ENCODE measurements at regions not wholly inside any gene's neighbourhood (a gene's known extent, or its start where the extent isn't known, plus 50 kb on each side); places are given as distances from the start of the nearest gene placed in this dataset.

GRCh38 chr11:116101902-116102301 is 597.7 kb upstream of the CADM1 start:
- no peak for ATAC-seq
- no peaks in the 10 kb centered on the region for H3K36me3 Mint-ChIP-seq (ENCODE audit: low read depth)
- H3K27me3 Mint-ChIP-seq (ENCODE audit: insufficient read depth, low read depth, poor library complexity) = peaks cover 36% of the 10 kb centered on the region

GRCh38 chr11:116100016-116100415 is 595.8 kb upstream of the CADM1 start:
- peaks cover 10% of the 10 kb centered on the region for H3K27me3 ChIP-seq (ENCODE audit: insufficient read depth)
- H3K27me3 Mint-ChIP-seq (ENCODE audit: insufficient read depth, low read depth, poor library complexity) = peaks cover 23% of the 10 kb centered on the region
- no peaks in the 10 kb centered on the region for H3K36me3 ChIP-seq (ENCODE audit: insufficient read depth)
- H3K27ac Mint-ChIP-seq = no peak overlapping the region
- H2AFZ ChIP-seq = no peak overlapping the region
- H3K4me3 Mint-ChIP-seq = no peak overlapping the region
- no peaks in the 10 kb centered on the region for H3K9me3 Mint-ChIP-seq
- no peaks in the 10 kb centered on the region for H3K4me1 ChIP-seq (ENCODE audit: insufficient read depth)
- peaks cover 5% of the 10 kb centered on the region; the same call in 1 of the 2 replicates for H3K9me2 ChIP-seq (ENCODE audit: insufficient read depth)
- H3K79me2 ChIP-seq (replicated peaks; ENCODE audit: insufficient read depth) = no peaks in the 10 kb centered on the region
- no peak for DNase-seq (ENCODE audit: low spot score)
- H3K36me3 Mint-ChIP-seq (ENCODE audit: low read depth) = no peaks in the 10 kb centered on the region
- no peaks in the 10 kb centered on the region; the same call in 2 of the 3 replicates for H3K4me1 Mint-ChIP-seq
- H3K4me2 ChIP-seq = no peak overlapping the region
- H3F3A ChIP-seq (replicated peaks; ENCODE audit: low read depth) = no peaks in the 10 kb centered on the region
- no peak overlapping the region for H3K4me3 ChIP-seq
- no peak for ATAC-seq
- H3K27ac ChIP-seq (ENCODE audit: low read depth) = no peak overlapping the region
- no peaks in the 10 kb centered on the region for H4K20me1 ChIP-seq (replicated peaks; ENCODE audit: insufficient read depth)
- no peak for TF ChIP-seq CREB1 (CRISPR knock-in tag; IDR thresholded peaks at IDR 0.05; ENCODE audit: low read depth)
- TF ChIP-seq ZNF331 (CRISPR knock-in tag; IDR thresholded peaks at IDR 0.05; ENCODE audit: low read depth) = no peak
- no peak for TF ChIP-seq EZH2phosphoT487 (IDR thresholded peaks at IDR 0.05; ENCODE audit: unreplicated experiment)
- TF ChIP-seq STAT1 (IDR thresholded peaks at IDR 0.05; ENCODE audit: unreplicated experiment) = no peak
- TF ChIP-seq CTCF (conservative IDR thresholded peaks at IDR 0.05; ENCODE audit: low read depth in 2 of 2) = no peak
- TF ChIP-seq JUNB (IDR thresholded peaks at IDR 0.05; ENCODE audit: unreplicated experiment) = no peak
- no peak for TF ChIP-seq NANOG (IDR thresholded peaks at IDR 0.05; ENCODE audit: borderline replicate concordance)
- no peak for TF ChIP-seq POLR2AphosphoS5 (IDR thresholded peaks at IDR 0.05; ENCODE audit: low read depth)
- TF ChIP-seq EZH2 (IDR thresholded peaks at IDR 0.05; ENCODE audit: low read depth, unreplicated experiment) = no peak
- TF ChIP-seq ZNF462 (CRISPR knock-in tag; IDR thresholded peaks at IDR 0.05) = no peak
- TF ChIP-seq REST (IDR thresholded peaks at IDR 0.05; ENCODE audit: unreplicated experiment) = no peak

More at GRCh38 chr11:116101902-116102301, 597.7 kb upstream of the CADM1 start:
- Mint-ChIP-seq H3K4me1 (peaks cover 8% of the 10 kb centered on the region), H3K27ac (no peak overlapping the region), H3K9me3 (no peaks in the 10 kb centered on the region), H3K4me3 (no peak overlapping the region)
- Histone ChIP-seq H3K4me1 (ENCODE audit: insufficient read depth) (peaks cover 9% of the 10 kb centered on the region), H4K20me1 (replicated peaks; ENCODE audit: insufficient read depth) (peaks cover 5% of the 10 kb centered on the region), H3K27me3 (ENCODE audit: insufficient read depth) (peaks cover 29% of the 10 kb centered on the region), H2AFZ (no peak overlapping the region), H3K79me2 (replicated peaks; ENCODE audit: insufficient read depth) (no peaks in the 10 kb centered on the region), H3K36me3 (ENCODE audit: insufficient read depth) (no peaks in the 10 kb centered on the region), H3K4me3 (no peak overlapping the region), H3K9me2 (ENCODE audit: insufficient read depth) (peaks cover 5% of the 10 kb centered on the region; the same call in 1 of the 2 replicates), H3K27ac (ENCODE audit: low read depth) (no peak overlapping the region), H3F3A (replicated peaks; ENCODE audit: low read depth) (no peaks in the 10 kb centered on the region), H3K4me2 (no peak overlapping the region)
- no peak for TF ChIP-seq EZH2phosphoT487 (IDR thresholded peaks at IDR 0.05; ENCODE audit: unreplicated experiment)
- no peak for DNase-seq (ENCODE audit: low spot score)
